ENCODE measurements at regions not wholly inside any gene's neighbourhood (a gene's known extent, or its start where the extent isn't known, plus 50 kb on each side); places are given as distances from the start of the nearest gene placed in this dataset.

DNA sequence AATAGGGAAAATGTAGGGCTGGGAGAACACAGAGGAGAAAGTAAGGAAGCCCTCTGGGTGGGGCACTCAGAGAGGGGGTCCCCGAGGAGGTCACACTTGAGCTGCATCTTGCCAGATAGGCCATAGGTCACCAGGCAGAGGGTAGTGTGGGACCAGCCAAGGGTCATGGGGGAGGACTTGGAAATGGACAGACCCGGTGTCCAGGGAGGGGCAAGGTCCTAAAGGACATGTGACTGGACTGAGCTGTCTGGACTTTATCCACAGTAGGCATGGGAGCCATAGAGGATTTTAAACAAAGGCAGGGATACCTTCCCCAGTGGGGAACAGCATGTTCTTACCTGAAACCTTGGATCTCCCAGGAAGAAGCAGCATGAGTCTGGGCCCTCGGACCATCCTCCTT is 266.7 kb downstream of the LRFN2 start:
- TF ChIP-seq GABPA (IDR thresholded peaks at IDR 0.05; ENCODE audit: low read depth) = no peak
- TF ChIP-seq CTCF (IDR thresholded peaks at IDR 0.05; ENCODE audit: insufficient read depth, low read length) = no peak
- TF ChIP-seq, protein P1, sequence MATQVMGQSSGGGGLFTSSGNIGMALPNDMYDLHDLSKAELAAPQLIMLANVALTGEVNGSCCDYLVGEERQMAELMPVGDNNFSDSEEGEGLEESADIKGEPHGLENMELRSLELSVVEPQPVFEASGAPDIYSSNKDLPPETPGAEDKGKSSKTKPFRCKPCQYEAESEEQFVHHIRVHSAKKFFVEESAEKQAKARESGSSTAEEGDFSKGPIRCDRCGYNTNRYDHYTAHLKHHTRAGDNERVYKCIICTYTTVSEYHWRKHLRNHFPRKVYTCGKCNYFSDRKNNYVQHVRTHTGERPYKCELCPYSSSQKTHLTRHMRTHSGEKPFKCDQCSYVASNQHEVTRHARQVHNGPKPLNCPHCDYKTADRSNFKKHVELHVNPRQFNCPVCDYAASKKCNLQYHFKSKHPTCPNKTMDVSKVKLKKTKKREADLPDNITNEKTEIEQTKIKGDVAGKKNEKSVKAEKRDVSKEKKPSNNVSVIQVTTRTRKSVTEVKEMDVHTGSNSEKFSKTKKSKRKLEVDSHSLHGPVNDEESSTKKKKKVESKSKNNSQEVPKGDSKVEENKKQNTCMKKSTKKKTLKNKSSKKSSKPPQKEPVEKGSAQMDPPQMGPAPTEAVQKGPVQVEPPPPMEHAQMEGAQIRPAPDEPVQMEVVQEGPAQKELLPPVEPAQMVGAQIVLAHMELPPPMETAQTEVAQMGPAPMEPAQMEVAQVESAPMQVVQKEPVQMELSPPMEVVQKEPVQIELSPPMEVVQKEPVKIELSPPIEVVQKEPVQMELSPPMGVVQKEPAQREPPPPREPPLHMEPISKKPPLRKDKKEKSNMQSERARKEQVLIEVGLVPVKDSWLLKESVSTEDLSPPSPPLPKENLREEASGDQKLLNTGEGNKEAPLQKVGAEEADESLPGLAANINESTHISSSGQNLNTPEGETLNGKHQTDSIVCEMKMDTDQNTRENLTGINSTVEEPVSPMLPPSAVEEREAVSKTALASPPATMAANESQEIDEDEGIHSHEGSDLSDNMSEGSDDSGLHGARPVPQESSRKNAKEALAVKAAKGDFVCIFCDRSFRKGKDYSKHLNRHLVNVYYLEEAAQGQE (IDR thresholded peaks at IDR 0.05; ENCODE audit: insufficient replicate concordance, low read depth) = no peak
- TF ChIP-seq SPI1 (IDR thresholded peaks at IDR 0.05; ENCODE audit: borderline replicate concordance, low read depth) = no peak
- no peak for TF ChIP-seq POLR2AphosphoS5 (IDR thresholded peaks at IDR 0.05; ENCODE audit: low read depth)
- Histone ChIP-seq H3K27ac (replicated peaks) (no peak overlapping the region), H3K27me3 (ENCODE audit: insufficient read depth, poor library complexity, severe bottlenecking) (no peaks in the 10 kb centered on the region), H3K4me3 (replicated peaks; ENCODE audit: insufficient read depth, low read length) (no peak overlapping the region)
- no peak for DNase-seq (ENCODE audit: low read depth in 1 of 2, low spot score in 1 of 2)

DNA sequence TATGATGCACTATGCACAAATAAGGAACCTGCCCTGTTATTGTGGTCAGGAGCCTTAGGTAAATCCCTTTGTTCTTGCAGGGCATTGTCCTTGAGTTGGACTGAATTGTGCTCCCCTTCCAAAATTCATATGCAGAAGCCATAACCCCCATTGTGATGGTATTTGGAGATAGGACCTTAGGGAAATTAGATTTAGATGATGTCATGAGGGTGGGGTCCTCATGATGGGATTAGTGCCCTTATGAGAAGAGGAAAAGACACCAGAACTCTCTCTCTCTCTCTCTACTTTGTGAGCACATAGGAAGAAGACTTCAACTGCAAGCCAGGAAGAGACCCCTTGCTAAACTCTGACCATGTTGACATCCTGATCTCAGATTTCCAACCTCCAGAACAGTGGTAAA is 268.0 kb downstream of the LRFN2 start:
- TF ChIP-seq, protein P1 (IDR thresholded peaks at IDR 0.05; ENCODE audit: insufficient replicate concordance, low read depth) = no peak
- TF ChIP-seq CTCF (IDR thresholded peaks at IDR 0.05; ENCODE audit: insufficient read depth, low read length) (no peak), SPI1 (IDR thresholded peaks at IDR 0.05; ENCODE audit: borderline replicate concordance, low read depth) (no peak), GABPA (IDR thresholded peaks at IDR 0.05; ENCODE audit: low read depth) (no peak), POLR2AphosphoS5 (IDR thresholded peaks at IDR 0.05; ENCODE audit: low read depth) (no peak)
- Histone ChIP-seq H3K4me3 (replicated peaks; ENCODE audit: insufficient read depth, low read length) (no peak overlapping the region), H3K27me3 (ENCODE audit: insufficient read depth, poor library complexity, severe bottlenecking) (no peaks in the 10 kb centered on the region), H3K27ac (replicated peaks) (no peak overlapping the region)
- DNase-seq (ENCODE audit: low read depth in 1 of 2, low spot score in 1 of 2) = no peak

- Histone ChIP-seq H3K4me3 (replicated peaks; ENCODE audit: insufficient read depth, low read length) (no peak overlapping the region), H3K27ac (replicated peaks) (no peak overlapping the region), H3K27me3 (ENCODE audit: insufficient read depth, poor library complexity, severe bottlenecking) (no peaks in the 10 kb centered on the region)
- no peak for DNase-seq (ENCODE audit: low read depth in 1 of 2, low spot score in 1 of 2)
- no peak for TF ChIP-seq GABPA (IDR thresholded peaks at IDR 0.05; ENCODE audit: low read depth)
- TF ChIP-seq SPI1 (IDR thresholded peaks at IDR 0.05; ENCODE audit: borderline replicate concordance, low read depth) = no peak
- TF ChIP-seq POLR2AphosphoS5 (IDR thresholded peaks at IDR 0.05; ENCODE audit: low read depth) = no peak
- TF ChIP-seq, protein P1 (IDR thresholded peaks at IDR 0.05; ENCODE audit: insufficient replicate concordance, low read depth) = no peak
- no peak for TF ChIP-seq CTCF (IDR thresholded peaks at IDR 0.05; ENCODE audit: insufficient read depth, low read length)
Observed at GRCh38 chr6:40315060-40315459, 272.1 kb downstream of the LRFN2 start.

Data from HL-60 (cell line).